GM18498 (cell line): ENCODE measurements at regions not wholly inside any gene's neighbourhood (a gene's known extent, or its start where the extent isn't known, plus 50 kb on each side); places are given as distances from the start of the nearest gene placed in this dataset.
"Not testable (repeated sequence)": the region's sequence is repeated elsewhere in the genome, so short reads cannot be mapped to it uniquely, and the experiment has no call there.

Experiments used
- ATAC-seq: cut with Tn5 transposase; IDR thresholded peaks from one replicate; pipeline ENCODE4 v1.9.1; 2021; ENCODE audit warnings: mild to moderate bottlenecking, moderate library complexity; ENCODE audit not compliant: unreplicated experiment

- no peak for ATAC-seq
Measured at GRCh38 chr4:112940336-112940735, 109.1 kb upstream of the ANK2 start.

GRCh38 chr4:112942077-112942476 lies 107.4 kb upstream of the ANK2 start:
- ATAC-seq, result no peak

- ATAC-seq, result no peak
Measured at GRCh38 chr4:112942997-112943396, 106.5 kb upstream of the ANK2 start.

- no peak for ATAC-seq
Measured at GRCh38 chr4:112944006-112944405, 105.4 kb upstream of the ANK2 start.

- ATAC-seq, result no peak
Measured at GRCh38 chr4:112946127-112946526, 103.3 kb upstream of the ANK2 start.

- no peak for ATAC-seq
Measured at GRCh38 chr4:112947616-112948015, 101.8 kb upstream of the ANK2 start.

GRCh38 chr4:112951362-112952312 lies 97.8 kb upstream of the ANK2 start:
- ATAC-seq, result no peak

- no peak for ATAC-seq
Measured at GRCh38 chr4:112952313-112952700, 97.1 kb upstream of the ANK2 start.

GRCh38 chr4:112953262-112953661 lies 96.2 kb upstream of the ANK2 start:
- no peak for ATAC-seq

- ATAC-seq, result no peak
Measured at GRCh38 chr4:112954286-112954685, 95.2 kb upstream of the ANK2 start.

GRCh38 chr4:112956484-112956896 lies 93.0 kb upstream of the ANK2 start:
- ATAC-seq, result no peak

- ATAC-seq, result not testable (repeated sequence)
Measured at GRCh38 chr4:112957764-112958163, 91.7 kb upstream of the ANK2 start.

- ATAC-seq, result no peak
Measured at GRCh38 chr4:112966701-112967488, 82.6 kb upstream of the ANK2 start.

- ATAC-seq, result no peak
Measured at GRCh38 chr4:112968451-112969159, 80.8 kb upstream of the ANK2 start.

GRCh38 chr4:112970903-112971302 lies 78.5 kb upstream of the ANK2 start:
- no peak for ATAC-seq

GRCh38 chr4:112973750-112974251 lies 75.7 kb upstream of the ANK2 start:
- ATAC-seq, result no peak

GRCh38 chr4:112975567-112976355 lies 73.7 kb upstream of the ANK2 start:
- ATAC-seq, result no peak

- no peak for ATAC-seq
Measured at GRCh38 chr4:112978691-112979472, 70.6 kb upstream of the ANK2 start.

- ATAC-seq, result no peak
Measured at GRCh38 chr4:112979881-112980421, 69.5 kb upstream of the ANK2 start.
